ENCODE measurements at regions not wholly inside any gene's neighbourhood (a gene's known extent, or its start where the extent isn't known, plus 50 kb on each side); places are given as distances from the start of the nearest gene placed in this dataset.

DNA sequence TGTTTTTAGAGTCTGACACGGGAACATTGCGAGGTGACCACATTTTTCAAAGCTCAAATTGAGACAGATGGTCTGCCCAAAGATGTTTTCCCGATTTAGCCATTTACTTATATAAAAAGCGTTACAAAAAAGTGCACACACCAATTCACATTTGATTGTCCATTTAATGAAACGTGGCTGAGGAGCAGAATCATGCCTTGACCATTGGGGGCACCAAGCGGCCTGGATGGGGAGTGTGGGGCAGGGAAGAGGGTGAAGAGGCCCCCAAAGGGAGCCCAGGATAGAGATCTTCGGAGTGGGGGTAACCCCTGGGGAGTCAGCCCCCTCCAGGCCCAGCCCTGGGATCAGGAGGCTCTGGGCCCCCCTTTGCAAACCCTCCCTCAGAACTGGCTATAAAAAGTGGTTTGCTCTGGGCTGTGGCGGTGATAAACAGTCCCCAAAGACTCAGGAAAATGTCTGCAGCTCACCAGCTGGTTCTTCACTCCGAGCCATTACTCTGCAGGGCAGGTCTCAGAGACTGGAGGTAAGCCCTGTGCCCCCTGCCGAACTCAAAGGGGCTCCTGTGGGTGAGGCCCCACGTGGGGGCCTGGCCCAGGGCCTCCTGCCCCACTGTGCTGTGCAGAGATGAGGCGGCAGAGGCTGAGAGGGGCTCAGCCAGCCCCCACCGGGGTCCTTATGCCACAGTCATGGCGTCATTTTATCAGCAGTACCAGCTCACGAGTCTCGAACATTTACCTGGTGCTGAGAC lies 105.9 kb upstream of the SEC14L1 start:
- Histone ChIP-seq H3K27ac (ENCODE audit: low read depth, low read length) (peak overlapping the region; percentile 97), H3F3A (ENCODE audit: control insufficient read depth, insufficient read depth) (peaks cover 26% of the 10 kb centered on the region), H3K4me1 (ENCODE audit: control insufficient read depth, low read length) (peaks cover 68% of the 10 kb centered on the region), H3K79me2 (ENCODE audit: control insufficient read depth, low read length) (peaks cover 21% of the 10 kb centered on the region), H3K9me2 (replicated peaks; ENCODE audit: control insufficient read depth, low read length) (no peaks in the 10 kb centered on the region), H3K4me2 (ENCODE audit: low read length) (peak overlapping the region; percentile 97), H3K27me3 (ENCODE audit: control insufficient read depth, low read length) (no peaks in the 10 kb centered on the region), H3K36me3 (ENCODE audit: control insufficient read depth, low read length) (peaks cover 3% of the 10 kb centered on the region; the same call in 1 of the 2 replicates), H3K4me3 (ENCODE audit: low read length) (peak overlapping the region; percentile 85), H4K20me1 (ENCODE audit: control insufficient read depth, insufficient read depth, low read depth, low read length) (no peaks in the 10 kb centered on the region), H3K9me3 (ENCODE audit: control insufficient read depth, insufficient read depth, low read length) (peaks cover 9% of the 10 kb centered on the region; the same call in 1 of the 2 replicates)
- TF ChIP-seq, protein P1, sequence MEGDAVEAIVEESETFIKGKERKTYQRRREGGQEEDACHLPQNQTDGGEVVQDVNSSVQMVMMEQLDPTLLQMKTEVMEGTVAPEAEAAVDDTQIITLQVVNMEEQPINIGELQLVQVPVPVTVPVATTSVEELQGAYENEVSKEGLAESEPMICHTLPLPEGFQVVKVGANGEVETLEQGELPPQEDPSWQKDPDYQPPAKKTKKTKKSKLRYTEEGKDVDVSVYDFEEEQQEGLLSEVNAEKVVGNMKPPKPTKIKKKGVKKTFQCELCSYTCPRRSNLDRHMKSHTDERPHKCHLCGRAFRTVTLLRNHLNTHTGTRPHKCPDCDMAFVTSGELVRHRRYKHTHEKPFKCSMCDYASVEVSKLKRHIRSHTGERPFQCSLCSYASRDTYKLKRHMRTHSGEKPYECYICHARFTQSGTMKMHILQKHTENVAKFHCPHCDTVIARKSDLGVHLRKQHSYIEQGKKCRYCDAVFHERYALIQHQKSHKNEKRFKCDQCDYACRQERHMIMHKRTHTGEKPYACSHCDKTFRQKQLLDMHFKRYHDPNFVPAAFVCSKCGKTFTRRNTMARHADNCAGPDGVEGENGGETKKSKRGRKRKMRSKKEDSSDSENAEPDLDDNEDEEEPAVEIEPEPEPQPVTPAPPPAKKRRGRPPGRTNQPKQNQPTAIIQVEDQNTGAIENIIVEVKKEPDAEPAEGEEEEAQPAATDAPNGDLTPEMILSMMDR (IDR thresholded peaks at IDR 0.05; ENCODE audit: low read depth, low read length, poor library complexity, severe bottlenecking) = peak; percentile 28
- no peak for TF ChIP-seq EZH2phosphoT487 (IDR thresholded peaks at IDR 0.05; ENCODE audit: borderline replicate concordance, low read length)

- H4K20me1 ChIP-seq (ENCODE audit: control insufficient read depth, insufficient read depth, low read depth, low read length) = no peaks in the 10 kb centered on the region
- H3K9me3 ChIP-seq (ENCODE audit: control insufficient read depth, insufficient read depth, low read length) = peaks cover 9% of the 10 kb centered on the region; the same call in 1 of the 2 replicates
- H3K27me3 ChIP-seq (ENCODE audit: control insufficient read depth, low read length) = no peaks in the 10 kb centered on the region
- H3K9me2 ChIP-seq (replicated peaks; ENCODE audit: control insufficient read depth, low read length) = no peaks in the 10 kb centered on the region
- peaks cover 68% of the 10 kb centered on the region for H3K4me1 ChIP-seq (ENCODE audit: control insufficient read depth, low read length)
- H3K36me3 ChIP-seq (ENCODE audit: control insufficient read depth, low read length) = peaks cover 3% of the 10 kb centered on the region; the same call in 1 of the 2 replicates
- TF ChIP-seq, protein P1 (IDR thresholded peaks at IDR 0.05; ENCODE audit: low read depth, low read length, poor library complexity, severe bottlenecking) = no peak
- no peak for TF ChIP-seq EZH2phosphoT487 (IDR thresholded peaks at IDR 0.05; ENCODE audit: borderline replicate concordance, low read length)
- peak overlapping the region; percentile 97 for H3K27ac ChIP-seq (ENCODE audit: low read depth, low read length)
- H3F3A ChIP-seq (ENCODE audit: control insufficient read depth, insufficient read depth) = peaks cover 26% of the 10 kb centered on the region
- H3K79me2 ChIP-seq (ENCODE audit: control insufficient read depth, low read length) = peaks cover 21% of the 10 kb centered on the region
- H3K4me3 ChIP-seq (ENCODE audit: low read length) = peak overlapping the region; percentile 85
- peak overlapping the region; percentile 97 for H3K4me2 ChIP-seq (ENCODE audit: low read length)
Observed at GRCh38 chr17:77035526-77035925, 105.2 kb upstream of the SEC14L1 start.

- H3K9me2 ChIP-seq (replicated peaks; ENCODE audit: control insufficient read depth, low read length) = no peaks in the 10 kb centered on the region
- H3K4me2 ChIP-seq (ENCODE audit: low read length) = peak overlapping the region; percentile 97
Observed at GRCh38 chr17:77036136-77036840, 104.5 kb upstream of the SEC14L1 start.

More at GRCh38 chr17:77036136-77036840, 104.5 kb upstream of the SEC14L1 start:
- H3K27ac ChIP-seq (ENCODE audit: low read depth, low read length) = peak overlapping the region; percentile 97
- H3K4me3 ChIP-seq (ENCODE audit: low read length) = peak overlapping the region; percentile 85
- H3F3A ChIP-seq (ENCODE audit: control insufficient read depth, insufficient read depth) = peaks cover 26% of the 10 kb centered on the region
- H3K4me1 ChIP-seq (ENCODE audit: control insufficient read depth, low read length) = peaks cover 67% of the 10 kb centered on the region
- no peaks in the 10 kb centered on the region for H4K20me1 ChIP-seq (ENCODE audit: control insufficient read depth, insufficient read depth, low read depth, low read length)
- no peaks in the 10 kb centered on the region for H3K27me3 ChIP-seq (ENCODE audit: control insufficient read depth, low read length)
- TF ChIP-seq, protein P1 (IDR thresholded peaks at IDR 0.05; ENCODE audit: low read depth, low read length, poor library complexity, severe bottlenecking) = no peak
- no peak for TF ChIP-seq EZH2phosphoT487 (IDR thresholded peaks at IDR 0.05; ENCODE audit: borderline replicate concordance, low read length)
- H3K79me2 ChIP-seq (ENCODE audit: control insufficient read depth, low read length) = peaks cover 21% of the 10 kb centered on the region
- peaks cover 9% of the 10 kb centered on the region; the same call in 1 of the 2 replicates for H3K9me3 ChIP-seq (ENCODE audit: control insufficient read depth, insufficient read depth, low read length)
- peaks cover 3% of the 10 kb centered on the region; the same call in 1 of the 2 replicates for H3K36me3 ChIP-seq (ENCODE audit: control insufficient read depth, low read length)
